Lower lobe of right lung (tissue), 2 donors: ENCODE measurements at regions not wholly inside any gene's neighbourhood (a gene's known extent, or its start where the extent isn't known, plus 50 kb on each side); places are given as distances from the start of the nearest gene placed in this dataset.

Source experiments
- ATAC-seq, 2 donors: fragments of 200-7000 bp; cut with Tn5 transposase; one replicate each; pipeline ENCODE4 v1.9.1; 2020 to 2022; ENCODE audit warnings: mild to moderate bottlenecking in 2 of 2, moderate library complexity in 2 of 2
- DNase-seq: peaks from one replicate; pipeline ENCODE4 v3.0.0-alpha.2; 2020
- H3K27ac ChIP-seq: fragments of 200-600 bp; one replicate; pipeline ENCODE4 v1.8.0; 2022
- H3K27me3 ChIP-seq: fragments of 200-600 bp; one replicate; pipeline ENCODE4 v1.8.0; 2022; ENCODE audit warnings: low read depth
- H3K36me3 ChIP-seq: fragments of 200-600 bp; one replicate; pipeline ENCODE4 v1.8.0; 2022; ENCODE audit warnings: mild to moderate bottlenecking
- H3K4me1 ChIP-seq: fragments of 200-600 bp; one replicate; pipeline ENCODE4 v1.8.0; 2022
- H3K4me3 ChIP-seq: fragments of 200-600 bp; one replicate; pipeline ENCODE4 v1.8.0; 2022; ENCODE audit warnings: mild to moderate bottlenecking
- H3K9me3 ChIP-seq: fragments of 200-600 bp; one replicate; pipeline ENCODE4 v1.8.0; 2022
- CTCF ChIP-seq: fragments of 200-600 bp; IDR thresholded peaks from one replicate; pipeline ENCODE4 v1.8.0; 2022; ENCODE audit warnings: antibody characterized with exemption, mild to moderate bottlenecking
- intact Hi-C: fragments of 100-400 bp; cut with DNase I; formaldehyde crosslinking; loops from one replicate; pipeline ENCODE4 v1.11.0; 2022
- donor health status: DM: no; HTN: yes; CAD: no; lungs with severe emphysema.

DNA sequence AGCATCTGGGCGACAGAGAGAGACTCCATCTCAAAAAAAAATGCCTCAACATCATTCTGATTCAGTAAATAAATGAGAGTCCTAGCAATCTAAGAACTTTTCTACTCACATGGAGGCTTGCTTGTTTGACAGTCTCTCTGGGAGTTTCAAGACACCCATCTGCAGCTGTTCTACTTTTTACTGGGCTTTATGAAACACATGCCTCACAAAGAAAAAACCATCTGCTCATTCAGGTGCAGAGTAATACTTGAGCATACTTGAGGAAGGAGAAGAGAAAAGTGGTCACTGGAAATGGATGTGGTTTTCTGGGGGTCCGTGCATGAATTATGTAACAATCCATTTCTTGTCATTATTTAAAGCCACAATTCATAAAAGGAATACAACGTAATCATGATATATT is 87.1 kb upstream of the DDX53 start:
- TF ChIP-seq CTCF = no peak
- no peak for ATAC-seq
- intact Hi-C loops = no loop called here

GRCh38 chrX:22922961-22923360 is 76.8 kb upstream of the DDX53 start:
- Histone ChIP-seq H3K27me3 (no peaks in the 10 kb centered on the region), H3K36me3 (no peaks in the 10 kb centered on the region), H3K4me1 (no peaks in the 10 kb centered on the region), H3K9me3 (no peaks in the 10 kb centered on the region), H3K4me3 (no peak overlapping the region), H3K27ac (no peak overlapping the region)
- ATAC-seq (no peak), DNase-seq (no peak)
- intact Hi-C loops = no loop called here
- TF ChIP-seq CTCF = no peak

More for the DNA sequence above, 87.1 kb upstream of the DDX53 start:
- Histone ChIP-seq H3K9me3 (no peaks in the 10 kb centered on the region), H3K4me1 (no peaks in the 10 kb centered on the region), H3K4me3 (no peak overlapping the region), H3K36me3 (no peaks in the 10 kb centered on the region), H3K27ac (no peak overlapping the region), H3K27me3 (no peaks in the 10 kb centered on the region)
- DNase-seq = no peak

- Histone ChIP-seq H3K4me3 (no peak overlapping the region), H3K4me1 (no peaks in the 10 kb centered on the region), H3K9me3 (no peaks in the 10 kb centered on the region), H3K27me3 (no peaks in the 10 kb centered on the region), H3K36me3 (no peaks in the 10 kb centered on the region), H3K27ac (no peak overlapping the region)
- no peak for TF ChIP-seq CTCF
- no peak for DNase-seq
- ATAC-seq = no peak
- intact Hi-C loops = no loop called here
Measured at GRCh38 chrX:22934640-22935039, 65.1 kb upstream of the DDX53 start.

GRCh38 chrX:22944945-22945344 is 54.8 kb upstream of the DDX53 start:
- Histone ChIP-seq H3K9me3 (no peaks in the 10 kb centered on the region), H3K4me3 (no peak overlapping the region), H3K27me3 (no peaks in the 10 kb centered on the region), H3K4me1 (no peaks in the 10 kb centered on the region), H3K36me3 (no peaks in the 10 kb centered on the region), H3K27ac (no peak overlapping the region)
- intact Hi-C loops = no loop called here
- TF ChIP-seq CTCF = no peak
- DNase-seq (no peak), ATAC-seq (no peak)
